HuH-7.5 (cell line): ENCODE measurements at regions not wholly inside any gene's neighbourhood (a gene's known extent, or its start where the extent isn't known, plus 50 kb on each side); places are given as distances from the start of the nearest gene placed in this dataset.

ENCODE experiments used
- DNase-seq: peaks from one replicate; pipeline ENCODE4 v3.0.0; 2011; ENCODE audit warnings: low spot score

- DNase-seq, result no peak
Measured at GRCh38 chr11:122271745-122272144, 155.7 kb upstream of the BLID start.

- no peak for DNase-seq
Measured at GRCh38 chr11:122271137-122271536, 155.1 kb upstream of the BLID start.

DNA sequence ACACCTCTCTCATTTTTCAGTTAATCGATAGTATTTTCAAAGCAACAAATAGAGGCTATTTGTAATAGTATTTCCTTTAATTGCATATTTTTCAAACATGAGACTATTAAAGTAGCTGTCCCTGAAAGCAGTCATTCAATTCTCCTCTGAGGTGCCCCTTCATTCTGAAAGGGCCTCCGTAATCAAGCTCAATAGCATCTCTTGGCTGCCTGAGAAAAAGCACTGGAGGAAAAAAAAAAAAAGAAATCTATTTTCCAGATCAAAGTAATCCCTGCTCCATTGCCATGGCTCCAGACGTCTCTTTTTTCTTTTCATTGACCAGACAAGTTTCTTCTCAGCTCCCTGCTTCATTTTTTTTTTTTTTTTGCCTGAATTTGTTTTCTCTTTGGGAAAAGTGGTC, 154.5 kb upstream of the BLID start:
- no peak for DNase-seq

- DNase-seq, result no peak
Measured at GRCh38 chr11:122269824-122270223, 153.8 kb upstream of the BLID start.

- DNase-seq, result no peak
Measured at GRCh38 chr11:122268601-122269130, 152.7 kb upstream of the BLID start.

- DNase-seq, result no peak
Measured at GRCh38 chr11:122267602-122268001, 151.6 kb upstream of the BLID start.

GRCh38 chr11:122265981-122266380, 150.0 kb upstream of the BLID start:
- DNase-seq, result no peak

- no peak for DNase-seq
Measured at GRCh38 chr11:122264121-122264520, 148.1 kb upstream of the BLID start.

DNA sequence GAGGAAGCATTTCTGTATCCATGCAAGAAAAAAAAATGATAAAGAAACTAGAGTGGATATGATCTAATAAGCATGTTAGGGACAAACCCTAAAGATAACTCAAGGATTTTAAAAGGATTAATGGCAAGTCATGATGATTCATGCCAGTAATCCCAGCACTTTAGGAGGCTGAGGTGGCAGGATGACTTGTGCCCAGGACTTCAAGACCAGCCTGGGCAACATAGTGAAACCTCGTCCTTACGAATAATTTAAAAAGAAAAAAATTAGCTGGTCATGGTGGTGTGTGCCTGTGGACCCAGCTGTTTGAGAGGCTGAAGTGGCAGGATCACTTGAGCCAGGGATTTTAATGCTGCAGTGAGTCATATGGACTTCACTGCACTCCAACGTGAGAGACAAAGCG, 145.5 kb upstream of the BLID start:
- DNase-seq, result no peak

GRCh38 chr11:122259195-122259821, 143.3 kb upstream of the BLID start:
- DNase-seq, result no peak

DNA sequence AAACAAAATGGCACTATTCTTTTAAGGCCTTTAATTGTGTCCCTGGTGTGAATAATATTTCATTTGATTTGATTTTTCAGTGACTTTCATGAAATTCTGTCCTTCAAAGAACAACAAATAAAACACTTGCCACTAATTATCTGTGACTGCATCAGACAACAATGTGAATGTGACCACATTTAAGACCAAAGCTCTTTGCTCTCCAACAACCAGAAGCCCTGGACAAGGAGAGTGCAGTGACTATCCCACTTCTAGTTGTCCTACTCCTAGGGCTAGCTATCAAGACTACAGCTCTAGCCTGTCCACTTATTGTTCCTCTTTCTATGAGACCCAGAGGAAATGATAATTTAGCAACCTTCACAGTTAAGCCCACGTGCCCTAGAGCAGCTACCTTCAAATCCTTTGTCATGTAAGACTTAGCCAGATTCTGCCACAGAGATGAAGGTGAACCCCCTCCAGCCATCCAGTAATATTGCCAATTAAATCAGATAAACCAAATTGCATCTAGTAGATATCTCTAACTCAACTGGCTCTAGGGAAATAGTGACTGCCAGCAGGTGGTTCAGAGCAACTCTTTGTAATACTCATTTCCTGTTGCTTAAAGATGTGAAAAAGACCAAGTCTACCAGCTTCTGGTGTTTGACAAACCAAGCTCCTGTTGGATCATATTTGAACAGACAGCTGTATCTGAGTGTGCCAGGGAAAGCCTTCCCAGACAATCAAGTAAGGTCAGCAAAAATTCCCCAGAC, 142.6 kb upstream of the BLID start:
- no peak for DNase-seq

- no peak for DNase-seq
Measured at GRCh38 chr11:122253589-122254231, 137.7 kb upstream of the BLID start.

DNA sequence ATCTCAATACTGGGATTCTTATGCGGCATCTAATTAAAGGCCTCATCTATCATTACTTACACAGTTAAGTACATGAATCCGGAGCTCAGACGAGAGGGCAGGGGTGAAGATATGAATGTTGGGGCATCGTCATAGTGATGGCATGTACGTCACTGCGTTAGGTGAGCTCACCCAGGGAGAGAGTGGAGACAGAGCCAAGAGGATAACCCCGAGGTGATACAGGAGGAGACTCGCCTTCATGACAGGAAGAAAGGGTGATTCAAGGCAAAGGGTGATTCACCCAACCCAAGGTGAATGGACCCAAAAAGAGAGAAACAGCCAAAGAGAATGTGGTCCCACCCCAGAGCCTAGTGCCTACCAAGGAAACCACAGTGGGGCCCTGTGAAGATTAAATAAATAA, 132.9 kb upstream of the BLID start:
- DNase-seq, result no peak

DNA sequence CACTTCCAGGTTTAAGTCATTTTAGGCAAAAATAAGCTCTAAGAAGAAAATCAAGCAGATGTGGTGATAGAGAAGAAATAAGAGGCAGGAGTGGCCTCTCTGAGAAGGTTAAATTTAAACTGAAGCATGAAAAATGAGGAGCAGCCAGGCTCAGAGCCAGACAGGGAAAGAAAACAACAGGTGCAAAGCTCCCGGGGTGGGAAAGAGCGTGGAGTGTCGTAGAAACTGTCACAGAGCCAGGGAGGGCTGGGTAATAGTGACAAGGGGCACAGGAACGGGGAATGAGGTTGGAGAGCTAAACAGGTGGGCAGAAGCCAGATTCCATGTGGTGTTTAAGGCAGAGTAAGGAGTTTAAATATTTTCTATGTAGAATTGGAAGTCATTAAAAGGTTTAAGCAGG, 132.1 kb upstream of the BLID start:
- no peak for DNase-seq

GRCh38 chr11:122246874-122247273, 130.9 kb upstream of the BLID start:
- no peak for DNase-seq

GRCh38 chr11:122242731-122243130, 126.7 kb upstream of the BLID start:
- no peak for DNase-seq

- DNase-seq, result no peak
Measured at GRCh38 chr11:122241566-122241965, 125.6 kb upstream of the BLID start.

- no peak for DNase-seq
Measured at GRCh38 chr11:122240638-122241037, 124.6 kb upstream of the BLID start.

DNA sequence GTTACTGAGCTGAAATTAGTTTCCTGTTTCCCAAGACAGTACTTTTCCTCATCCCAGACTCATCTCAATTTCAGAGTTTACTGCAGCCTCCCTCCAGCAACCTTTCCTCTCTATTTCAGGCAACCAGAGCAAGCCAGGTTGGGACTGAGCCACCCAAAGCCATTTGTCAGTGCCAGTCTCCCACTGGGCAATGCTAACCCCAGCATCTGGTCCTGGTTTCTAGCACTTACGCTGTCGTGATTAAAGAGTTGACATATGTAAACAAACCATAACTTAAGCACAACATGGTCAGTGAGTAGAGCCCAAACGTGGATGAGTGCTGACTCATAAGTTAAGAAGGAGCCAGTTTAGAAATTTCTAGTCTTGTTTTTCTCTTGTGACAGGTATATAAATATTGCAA, 119.6 kb upstream of the BLID start:
- no peak for DNase-seq

DNA sequence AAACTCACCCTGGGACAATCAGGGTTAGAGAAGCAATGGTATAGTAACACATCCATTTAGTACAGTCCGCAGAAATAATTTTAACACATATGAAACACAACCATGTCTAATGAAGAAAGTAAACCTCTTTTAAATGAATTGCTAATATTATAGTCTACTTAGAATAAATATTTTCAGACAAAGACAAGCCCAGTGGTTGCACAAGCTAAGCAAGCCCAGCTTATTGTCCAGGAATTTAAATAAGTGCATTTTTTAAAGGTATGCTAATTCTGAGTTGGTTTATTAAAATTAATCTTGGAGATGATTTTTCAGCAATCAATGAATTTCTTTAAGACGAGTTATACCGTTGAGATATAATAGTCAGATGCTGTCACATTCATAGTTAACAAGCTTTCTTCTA, 118.8 kb upstream of the BLID start:
- no peak for DNase-seq

GRCh38 chr11:122234257-122234656, 118.2 kb upstream of the BLID start:
- no peak for DNase-seq

DNA sequence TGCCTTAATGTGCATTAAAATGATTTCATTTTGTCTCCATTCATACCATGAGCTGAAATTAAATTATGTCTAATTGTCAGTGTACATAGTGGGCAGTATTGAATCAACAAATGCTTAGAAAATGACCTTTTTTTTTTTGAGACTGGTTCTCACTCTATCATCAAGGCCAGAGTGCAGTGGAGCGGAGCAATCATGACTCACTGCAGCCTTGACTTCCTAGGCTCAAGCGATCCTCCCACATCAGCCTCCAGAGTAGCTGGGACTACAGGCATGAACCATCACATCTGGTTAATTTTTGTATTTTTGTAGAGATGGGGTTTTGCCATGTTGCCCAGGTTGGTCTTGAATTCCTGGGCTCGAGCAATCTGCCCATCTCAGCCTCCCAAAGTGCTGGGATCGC, 117.0 kb upstream of the BLID start:
- DNase-seq, result no peak

DNA sequence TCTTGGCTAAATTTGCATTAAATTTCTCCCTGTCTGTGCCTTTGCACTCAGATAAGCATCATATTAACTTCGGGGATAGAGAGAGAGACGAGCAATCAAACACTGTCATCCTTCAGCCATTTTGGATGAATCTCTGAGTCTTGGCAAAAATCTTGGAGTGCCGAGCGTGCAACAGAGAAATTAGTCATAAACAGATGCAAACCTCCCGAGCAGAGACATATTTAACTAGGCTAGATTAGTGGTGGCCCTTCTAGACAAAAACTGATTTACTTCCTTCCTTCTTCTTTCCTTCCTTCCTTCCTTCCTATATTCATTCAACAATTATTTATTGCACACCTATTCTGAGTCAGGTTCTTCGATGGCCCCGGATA, 114.4 kb upstream of the BLID start:
- no peak for DNase-seq
